ENCODE measurements at regions not wholly inside any gene's neighbourhood (a gene's known extent, or its start where the extent isn't known, plus 50 kb on each side); places are given as distances from the start of the nearest gene placed in this dataset.
"Not testable (repeated sequence)": the region's sequence is repeated elsewhere in the genome, so short reads cannot be mapped to it uniquely, and the experiment has no call there.

DNA sequence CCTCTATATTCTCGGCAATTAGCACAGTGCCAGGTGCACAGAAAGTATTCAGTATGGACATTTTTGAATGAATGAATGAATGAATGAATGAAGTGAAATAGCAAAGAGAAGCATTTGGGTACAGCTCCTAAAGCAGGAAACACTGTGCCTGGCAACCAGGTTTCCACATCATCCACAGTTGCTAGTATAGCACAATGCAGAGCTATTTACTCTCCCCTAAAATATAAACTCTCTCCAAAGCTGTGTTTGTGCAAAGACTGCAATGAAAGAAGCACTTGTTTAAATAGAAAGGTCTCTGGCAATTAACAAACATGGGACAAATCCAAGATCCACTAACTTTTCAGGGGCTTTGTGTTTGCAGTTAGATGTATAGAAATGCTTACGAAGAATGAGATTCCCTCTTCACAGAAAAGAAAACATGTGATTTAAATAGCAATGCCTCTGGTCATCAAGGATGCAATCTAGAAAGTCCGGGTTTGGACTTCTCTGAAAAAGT lies 103.0 kb upstream of the OPCML start:
- DNase-seq, result no peak

DNA sequence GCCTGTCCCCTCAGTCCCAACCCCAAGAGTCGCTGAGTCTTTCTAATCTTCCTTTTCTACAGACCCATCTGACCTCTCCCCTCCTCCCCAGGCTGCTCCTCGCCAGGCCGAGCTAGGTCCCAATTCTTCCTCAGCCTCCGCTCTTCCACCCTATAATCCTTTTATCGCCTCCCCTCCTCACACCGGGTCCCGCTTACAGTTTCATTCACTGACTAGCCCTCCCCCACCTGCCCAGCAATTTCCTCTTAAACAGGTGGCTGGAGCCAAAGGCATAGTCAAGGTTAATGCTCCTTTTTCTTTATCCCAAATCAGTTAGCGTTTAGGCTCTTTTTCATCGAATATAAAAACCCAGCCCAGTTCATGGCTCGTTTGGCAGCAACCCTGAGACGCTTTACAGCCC lies 96.1 kb upstream of the OPCML start:
- DNase-seq, result not testable (repeated sequence)

DNA sequence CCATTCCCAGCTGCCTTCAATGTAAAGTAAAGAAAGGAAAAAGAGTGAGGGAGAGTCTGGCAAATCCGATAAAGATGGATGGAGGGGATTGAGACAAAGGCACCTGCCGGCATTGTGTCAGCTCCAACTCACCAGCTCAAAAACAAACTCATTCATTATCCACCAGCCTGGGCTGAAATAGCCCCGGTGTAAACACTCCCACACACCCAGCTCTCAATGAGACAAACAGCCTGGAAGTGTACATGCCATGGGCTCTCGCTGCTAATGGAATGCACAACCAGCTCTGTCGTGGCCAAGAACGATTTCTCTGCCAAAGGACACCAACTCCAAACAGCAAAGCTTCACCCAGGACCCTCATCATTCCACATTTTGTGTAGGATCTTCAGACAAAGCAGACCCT lies 89.3 kb upstream of the OPCML start:
- no peak for DNase-seq

DNA sequence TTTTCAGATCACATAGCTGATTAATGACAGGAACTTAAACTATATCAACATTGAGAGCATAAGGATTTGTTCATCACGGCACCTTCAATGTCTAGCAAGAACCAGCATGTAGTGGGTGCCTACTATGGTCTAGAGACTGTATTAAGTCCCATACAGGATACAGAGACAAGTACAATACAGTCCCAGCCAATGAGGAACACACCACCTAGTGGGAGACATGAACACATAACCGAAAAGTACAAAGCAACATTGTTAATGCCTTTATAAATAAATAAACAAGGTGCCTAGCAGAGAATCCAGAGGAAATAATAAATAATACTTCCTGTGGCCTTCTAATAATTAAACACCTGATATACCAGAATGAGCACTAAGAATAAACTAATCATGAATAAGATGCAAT lies 87.7 kb upstream of the OPCML start:
- DNase-seq, result no peak

DNA sequence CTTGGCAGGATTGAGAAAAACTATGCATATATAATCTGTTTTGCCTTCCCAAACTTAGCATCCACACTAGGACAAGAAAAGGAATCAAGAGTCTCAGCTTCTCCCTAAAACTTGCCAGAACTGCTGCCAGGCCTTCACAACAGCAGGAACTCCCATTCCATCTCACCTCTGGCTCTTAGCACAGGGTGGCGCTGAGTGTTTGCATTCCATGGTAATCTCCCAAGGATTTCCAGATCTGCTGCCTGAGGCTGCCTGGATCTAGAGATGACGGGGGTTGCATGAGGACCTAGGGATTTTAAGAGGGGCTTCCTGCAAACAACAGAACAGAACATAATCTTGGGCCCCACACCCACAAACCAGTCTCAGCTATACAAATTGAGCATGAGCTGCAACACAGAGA lies 87.1 kb upstream of the OPCML start:
- DNase-seq, result no peak

DNA sequence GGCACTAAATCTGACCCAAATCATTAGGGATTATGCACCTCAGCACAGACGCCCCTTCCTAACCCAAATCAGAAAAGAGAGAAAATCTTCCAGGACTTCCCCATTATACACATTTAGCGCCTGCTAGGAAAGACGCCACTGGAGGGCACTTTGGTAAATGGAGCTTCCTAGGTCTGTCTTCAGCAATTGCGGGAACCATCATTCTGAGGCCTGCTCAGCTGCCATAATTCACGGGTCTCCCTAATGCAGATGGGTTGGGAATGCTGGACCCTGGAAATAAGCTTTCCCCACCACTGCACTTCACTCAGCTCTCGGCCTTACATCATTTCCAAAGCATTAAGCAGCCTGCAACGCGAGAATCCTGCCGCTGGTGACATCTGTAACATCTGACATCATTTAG lies 86.2 kb upstream of the OPCML start:
- DNase-seq, result no peak

DNA sequence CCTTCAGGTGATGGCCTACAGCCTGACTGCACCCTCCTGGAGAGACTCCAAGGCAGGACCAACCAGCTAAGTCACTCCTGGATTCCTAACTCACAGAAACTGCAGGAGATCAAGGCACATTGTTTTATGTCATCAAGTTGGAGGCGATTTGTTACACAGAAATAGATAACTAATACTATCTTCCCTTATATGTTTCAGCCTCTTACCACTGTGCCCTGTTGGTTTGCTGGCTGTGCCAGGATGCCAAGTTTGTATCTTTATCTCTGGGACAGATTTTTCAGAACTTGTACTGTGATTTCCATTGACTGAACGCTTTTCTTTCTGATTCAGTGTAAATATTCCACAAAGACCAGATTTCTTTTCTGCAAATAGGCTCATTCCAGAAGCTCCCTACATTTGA lies 76.2 kb upstream of the OPCML start:
- DNase-seq, result no peak

DNA sequence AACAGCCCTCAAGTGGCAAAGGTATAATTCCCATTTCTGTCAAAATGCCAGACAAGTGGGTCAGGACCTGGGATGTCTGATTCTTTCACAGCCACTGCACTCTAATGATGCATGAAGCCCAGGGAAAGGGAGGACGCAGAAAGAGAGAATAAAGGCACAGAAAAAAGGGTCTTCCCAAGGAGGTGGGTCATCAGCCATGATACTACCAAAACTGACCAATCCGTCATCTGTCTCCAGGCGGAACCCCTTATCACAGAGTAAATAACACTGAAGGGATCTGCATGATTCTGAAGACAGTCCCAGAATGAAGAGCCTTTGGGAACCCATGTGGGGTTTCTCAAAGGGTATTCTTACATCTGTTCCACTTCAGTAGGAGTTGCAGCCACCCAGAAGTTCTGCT lies 73.8 kb upstream of the OPCML start:
- no peak for DNase-seq

DNA sequence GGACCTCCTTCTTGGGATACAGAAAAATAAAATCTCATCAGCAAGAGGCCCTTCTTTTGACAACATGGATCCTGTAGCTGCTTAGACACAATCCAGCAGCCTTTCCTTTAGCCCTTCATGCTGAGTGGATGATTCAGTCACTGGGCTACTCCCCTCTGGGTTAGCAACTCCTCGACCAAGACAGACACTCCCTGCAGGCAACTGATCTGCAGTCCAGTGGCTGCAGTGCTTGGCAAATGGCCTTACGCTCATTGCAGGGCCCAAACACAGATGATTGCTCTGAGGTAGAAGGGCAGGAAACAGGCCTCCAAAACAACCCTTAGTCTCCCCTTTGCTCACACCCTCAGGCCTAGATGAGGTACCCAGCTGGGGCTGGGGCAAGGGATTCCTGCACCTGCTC lies 73.2 kb upstream of the OPCML start:
- no peak for DNase-seq

DNA sequence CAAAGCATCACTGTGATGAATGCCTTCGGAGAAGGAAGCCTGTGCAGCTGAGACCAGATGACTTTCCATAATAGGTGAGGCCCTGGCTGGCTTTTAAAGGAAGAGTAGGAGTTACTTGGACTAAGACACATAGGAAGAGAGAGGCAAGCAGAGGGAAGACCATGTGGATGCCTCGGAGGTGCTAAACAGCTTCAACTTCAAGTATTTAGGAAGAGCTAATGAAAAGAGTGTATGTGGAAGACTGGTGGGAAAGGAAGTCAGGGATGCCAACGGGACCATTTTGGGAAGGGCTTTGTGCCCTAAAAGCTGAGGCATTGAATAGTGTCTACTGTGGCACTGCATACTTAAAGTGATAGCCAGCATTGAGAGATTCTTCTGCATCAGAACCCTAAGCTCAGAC lies 69.3 kb upstream of the OPCML start:
- no peak for DNase-seq

DNA sequence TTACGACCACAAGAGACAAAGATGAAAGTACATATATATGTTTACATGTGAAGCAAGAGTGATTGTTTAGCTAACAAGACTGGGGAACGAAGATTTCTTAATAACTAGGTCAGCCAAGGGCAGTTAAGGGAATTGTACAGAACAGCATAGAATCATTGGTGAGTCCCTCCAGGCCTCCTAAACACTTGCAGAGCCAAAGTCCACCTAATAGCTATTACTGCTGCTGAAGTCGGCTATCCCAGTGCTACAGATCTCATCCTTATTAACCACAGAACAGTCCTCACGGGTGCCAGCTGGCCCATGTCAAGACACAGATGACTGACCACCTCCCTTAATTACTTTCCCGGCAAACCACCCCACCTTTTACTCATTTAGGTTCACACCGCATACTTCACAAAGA lies 68.5 kb upstream of the OPCML start:
- DNase-seq, result no peak

DNA sequence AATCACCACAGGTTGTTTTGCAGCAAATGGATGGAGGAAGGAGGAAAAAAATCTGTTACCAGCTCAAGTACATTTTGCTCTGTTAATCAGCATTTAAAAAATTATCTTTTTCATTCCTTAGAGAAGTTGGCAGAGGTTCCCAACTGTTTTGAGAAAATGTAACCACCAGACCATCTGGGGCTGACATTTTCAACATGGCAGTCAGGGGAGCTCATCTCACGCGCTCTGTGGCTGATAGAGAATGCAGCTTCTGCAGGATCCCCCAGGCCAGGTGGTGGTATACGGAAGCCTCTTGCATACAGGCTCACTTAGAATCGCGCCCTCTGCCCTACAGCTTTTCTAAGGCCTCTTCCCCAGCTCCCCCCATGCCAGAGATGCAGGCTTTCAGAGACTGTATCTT lies 68.0 kb upstream of the OPCML start:
- no peak for DNase-seq

DNA sequence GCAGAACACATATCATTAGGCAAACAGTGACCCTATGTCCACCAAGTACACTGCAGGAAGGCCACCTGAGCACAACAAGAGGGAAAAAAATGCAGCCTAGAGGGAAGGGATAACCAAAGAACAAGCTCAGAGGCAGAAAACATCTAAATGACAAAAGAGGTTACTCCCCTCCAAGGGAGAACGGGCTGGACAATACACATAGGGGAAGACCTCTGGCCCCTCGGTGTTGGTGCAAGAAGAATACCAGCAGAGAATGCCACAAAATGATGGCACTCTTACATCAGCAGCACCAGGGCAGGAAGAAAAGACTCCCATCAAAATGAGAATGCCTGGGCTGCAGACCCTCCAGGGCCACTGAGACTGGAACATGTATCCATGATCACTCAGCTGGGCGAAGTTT lies 66.6 kb upstream of the OPCML start:
- no peak for DNase-seq

DNA sequence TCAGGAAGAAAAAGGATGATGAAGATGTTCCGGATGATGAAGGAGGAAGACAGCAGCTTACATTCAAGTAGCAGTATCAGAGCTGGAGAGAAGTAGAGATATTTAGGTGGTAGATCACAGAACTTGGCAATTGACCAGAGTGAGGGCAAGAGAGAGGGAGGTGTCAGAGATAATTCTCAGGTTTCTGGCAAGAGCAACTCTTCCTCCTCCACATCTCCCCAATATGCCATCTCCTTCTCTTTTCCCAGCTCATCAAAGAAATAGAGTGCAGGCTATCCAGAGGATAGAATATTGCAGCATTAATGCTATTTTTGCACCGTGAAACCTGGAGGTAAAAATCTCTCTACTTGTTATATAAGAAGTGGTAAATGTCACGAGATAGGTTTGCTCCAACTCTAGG lies 64.9 kb upstream of the OPCML start:
- DNase-seq, result no peak

DNA sequence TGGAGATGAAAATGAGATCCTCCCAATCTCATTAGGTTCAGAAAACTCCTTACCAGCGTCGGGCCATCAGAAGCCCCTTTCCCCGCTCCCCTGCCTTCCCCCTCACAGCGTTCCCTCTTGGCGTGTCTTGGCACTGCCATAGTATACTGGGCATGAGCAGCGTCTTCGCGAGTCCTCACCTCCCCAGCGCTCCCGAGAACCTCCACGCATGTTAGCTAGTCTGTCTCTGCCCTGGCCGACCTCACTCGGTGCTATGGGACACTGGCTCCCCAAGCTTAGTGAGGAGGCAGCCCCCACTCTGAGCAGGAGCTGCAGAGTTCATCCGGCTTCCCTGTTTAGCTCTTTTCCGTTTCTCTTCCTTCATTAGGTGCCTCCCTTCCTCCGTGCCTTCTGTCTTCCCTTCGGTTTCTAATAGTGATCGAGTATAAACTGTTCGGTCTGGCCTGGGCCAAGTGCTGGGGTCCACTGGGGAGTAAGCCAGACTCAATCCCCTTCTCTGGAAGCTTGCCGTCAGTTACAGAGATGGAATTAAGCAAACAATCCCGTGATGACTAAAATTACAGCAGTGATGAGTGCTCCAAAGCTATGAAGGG lies 63.8 kb upstream of the OPCML start:
- no peak for DNase-seq

DNA sequence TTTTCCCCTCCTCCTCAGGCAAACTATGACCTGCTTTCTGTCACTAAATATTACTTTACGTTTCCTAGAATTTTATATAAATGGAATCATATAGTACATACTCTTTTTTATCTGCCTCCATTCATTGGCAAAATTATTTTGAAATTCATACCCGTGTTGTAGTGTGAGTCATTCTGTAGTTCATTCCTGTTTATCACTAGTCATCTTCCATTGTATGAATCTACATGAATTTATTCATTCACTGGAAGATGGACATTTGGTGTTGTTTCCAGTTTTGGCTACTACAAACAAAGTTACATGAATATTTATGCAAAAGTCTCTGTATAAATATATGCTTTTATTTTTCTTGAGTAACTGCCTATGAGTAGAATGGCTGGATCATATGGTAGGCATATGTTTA lies 60.7 kb upstream of the OPCML start:
- DNase-seq, result no peak

DNA sequence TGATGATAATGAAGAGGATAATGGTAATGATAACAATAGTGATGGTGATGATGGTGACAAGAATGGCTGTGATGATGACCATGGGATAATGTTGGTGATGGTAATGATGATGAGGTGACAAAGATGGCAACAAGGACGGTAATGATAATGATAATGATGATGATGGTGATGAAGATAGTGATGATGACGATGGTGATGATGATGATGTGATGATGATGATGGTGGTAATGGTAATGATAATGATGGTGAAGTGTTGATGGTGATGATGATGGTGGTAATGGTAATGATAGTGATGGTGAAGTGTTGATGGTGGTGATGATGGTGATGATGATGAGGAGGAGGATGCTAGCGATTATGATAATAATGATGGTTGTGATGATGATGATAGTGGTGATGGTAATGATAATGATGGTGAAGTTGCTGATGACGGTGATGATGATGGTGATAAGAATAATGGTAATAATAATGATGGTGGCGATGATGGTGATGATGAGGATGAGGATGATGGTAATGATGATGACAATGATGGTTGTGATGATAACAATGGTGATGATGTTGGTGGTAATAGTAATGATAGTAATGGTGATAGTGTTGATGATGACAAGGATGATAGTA lies 54.7 kb upstream of the OPCML start:
- DNase-seq, result no peak

DNA sequence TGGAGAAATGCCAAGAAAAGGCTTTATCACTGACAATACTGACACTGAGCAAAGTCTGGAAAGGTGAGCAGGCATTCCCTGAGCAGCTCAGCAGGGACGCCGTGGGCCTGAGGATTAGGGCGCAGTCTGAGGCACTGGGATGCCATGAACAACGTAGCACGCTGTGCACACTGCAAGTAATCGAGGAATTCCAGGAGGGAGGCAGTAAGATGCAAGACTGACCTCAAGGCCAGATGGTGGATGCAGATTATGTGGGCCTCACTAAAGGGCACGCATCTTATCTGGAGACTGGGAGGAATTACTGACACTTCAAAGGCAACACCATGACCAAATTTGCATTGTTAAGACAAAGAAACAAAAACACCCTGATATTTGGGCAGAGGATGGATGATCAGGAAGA lies 50.4 kb upstream of the OPCML start:
- DNase-seq, result no peak

DNA sequence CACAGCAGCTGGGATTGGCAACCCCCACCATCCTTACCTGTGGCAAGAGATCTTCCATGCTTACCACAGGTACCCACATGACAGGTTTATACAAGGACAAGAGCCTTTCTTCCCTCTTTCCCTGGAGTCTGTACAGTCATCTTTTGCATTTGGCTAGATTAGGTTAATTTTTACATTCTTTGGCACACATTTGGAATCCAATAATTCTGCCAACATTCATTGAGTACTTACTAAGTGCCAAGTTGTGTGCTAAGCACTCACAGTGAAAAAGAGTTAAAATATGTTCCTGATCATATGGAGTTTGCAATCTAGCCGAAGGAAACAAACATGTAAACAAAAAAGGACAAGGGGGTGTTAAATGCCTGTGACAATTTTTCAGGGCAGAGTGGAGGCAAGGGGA lies 50.0 kb upstream of the OPCML start:
- no peak for DNase-seq
